B cell (primary cell): ENCODE measurements at regions not wholly inside any gene's neighbourhood (a gene's known extent, or its start where the extent isn't known, plus 50 kb on each side); places are given as distances from the start of the nearest gene placed in this dataset.

Source experiments
- ATAC-seq: fragments of 200-7000 bp; cut with Tn5 transposase; one replicate; pipeline ENCODE4 v1.10.0; 2021; ENCODE audit warnings: low read depth, mild to moderate bottlenecking, moderate number of reproducible peaks, moderate library complexity
- CTCF ChIA-PET: fragments of 350-600 bp; sonication (Branson Sonifier 250); formaldehyde crosslinking; loops from one replicate; lab custom pipeline; 2021; ENCODE audit warnings: antibody characterized with exemption, inconsistent platforms; lab: Charles Lee
- POLR2A ChIA-PET: fragments of 350-600 bp; sonication (Branson Sonifier 250); formaldehyde crosslinking; loops from one replicate; lab custom pipeline; 2021; ENCODE audit warnings: antibody characterized with exemption; lab: Charles Lee
- DNase-seq: peaks from one replicate; pipeline ENCODE4 v3.0.0; 2013
- H2AFZ ChIP-seq: 2 replicates; pipeline ENCODE4 v1.6.1; 2012; ENCODE audit warnings: mild to moderate bottlenecking, low read depth, low read length; ENCODE audit not compliant: insufficient read depth, poor library complexity, severe bottlenecking
- H3K27ac ChIP-seq, 2 donors: 1 replicate in 1 of 2; 2 replicates in 1 of 2; pipeline ENCODE4 v1.5.1; 2012 to 2013; ENCODE audit warnings: low read length in 2 of 2, mild to moderate bottlenecking in 2 of 2, moderate library complexity in 1 of 2
- H3K27me3 ChIP-seq, 4 experiments: fragments of 200-600 bp in 1 of 4; sonication (generic) in 1 of 4; replicated peaks in 1 of 4; 1 replicate in 2 of 4; 2 replicates in 2 of 4; pipeline versions ENCODE4 v1.6.1 to v1.7.0; 2013 to 2016; ENCODE audit warnings: low read length in 3 of 4, mild to moderate bottlenecking in 2 of 4, mixed read lengths in 1 of 4, moderate library complexity in 1 of 4; ENCODE audit not compliant: insufficient read depth in 4 of 4, control insufficient read depth in 3 of 4; ENCODE audit errors: control extremely low read depth in 1 of 4
- H3K36me3 ChIP-seq, 2 experiments: replicated peaks in 1 of 2; 1 replicate in 1 of 2; 2 replicates in 1 of 2; pipeline versions ENCODE4 v1.6.1 to v1.7.1; 2013; ENCODE audit warnings: low read length in 1 of 2; ENCODE audit not compliant: insufficient read depth in 2 of 2, control insufficient read depth in 1 of 2; ENCODE audit errors: control extremely low read depth in 1 of 2, extremely low read depth in 1 of 2
- H3K4me1 ChIP-seq, 2 donors: fragments of 200-600 bp in 1 of 2; sonication (generic) in 1 of 2; 1 replicate in 1 of 2; 2 replicates in 1 of 2; pipeline versions ENCODE4 v1.5.1 to v1.6.1; 2013 to 2017; ENCODE audit warnings: low read length in 2 of 2; ENCODE audit not compliant: control insufficient read depth in 2 of 2, insufficient read depth in 2 of 2
- H3K4me2 ChIP-seq: replicated peaks from 2 replicates; pipeline ENCODE3; 2012; ENCODE audit warnings: mild to moderate bottlenecking, low read depth, low read length; ENCODE audit not compliant: poor library complexity, severe bottlenecking
- H3K4me3 ChIP-seq, 5 experiments: fragments of 200-600 bp in 1 of 5; sonication (generic) in 1 of 5; 1 replicate in 3 of 5; 2 replicates in 2 of 5; pipeline versions ENCODE4 v1.5.1 to v1.7.0; 2011 to 2016; ENCODE audit warnings: low read length in 4 of 5, mild to moderate bottlenecking in 4 of 5, low read depth in 2 of 5, control low read depth in 1 of 5, moderate library complexity in 1 of 5; ENCODE audit not compliant: insufficient read depth in 1 of 5; ENCODE audit errors: control extremely low read depth in 1 of 5, extremely low read depth in 1 of 5
- H3K79me2 ChIP-seq: fragments of 200-600 bp; sonication (generic); one replicate; pipeline ENCODE4 v1.6.0; 2016; ENCODE audit warnings: low read length; ENCODE audit not compliant: control insufficient read depth, insufficient read depth
- H3K9ac ChIP-seq: fragments of 200-600 bp; sonication (generic); 2 replicates; pipeline ENCODE4 v1.6.1; 2017; ENCODE audit warnings: mild to moderate bottlenecking, low read length, moderate library complexity
- H3K9me3 ChIP-seq, 3 donors: one replicate each; pipeline versions ENCODE4 v1.6.1 to v1.7.1; 2013; ENCODE audit warnings: low read length in 2 of 3; ENCODE audit not compliant: control insufficient read depth in 2 of 3, insufficient read depth in 1 of 3; ENCODE audit errors: control extremely low read depth in 1 of 3
- H4K20me1 ChIP-seq: 2 replicates; pipeline ENCODE4 v1.6.0; 2012; ENCODE audit warnings: mild to moderate bottlenecking, low read length; ENCODE audit not compliant: insufficient read depth, control insufficient read depth, poor library complexity, severe bottlenecking
- H3K27ac Mint-ChIP-seq: one replicate; pipeline ENCODE4 v1.8.0; 2021; ENCODE audit warnings: mixed read lengths
- H3K27me3 Mint-ChIP-seq: one replicate; pipeline ENCODE4 v1.8.0; 2021; ENCODE audit warnings: mixed read lengths
- H3K4me1 Mint-ChIP-seq: one replicate; pipeline ENCODE4 v1.8.0; 2021; ENCODE audit warnings: mixed read lengths
- H3K4me3 Mint-ChIP-seq: one replicate; pipeline ENCODE4 v1.8.0; 2021; ENCODE audit warnings: mixed read lengths
- H3K9me3 Mint-ChIP-seq: one replicate; pipeline ENCODE4 v1.8.0; 2022; ENCODE audit warnings: mixed read lengths; ENCODE audit not compliant: insufficient read depth
- CTCF ChIP-seq: fragments of 200-600 bp; IDR thresholded peaks from one replicate; pipeline ENCODE4 v1.8.0; 2022; ENCODE audit warnings: antibody characterized with exemption, mild to moderate bottlenecking
- EZH2 ChIP-seq: IDR thresholded peaks from 2 replicates; pipeline ENCODE4 v1.6.1; 2012; ENCODE audit warnings: borderline replicate concordance, low read depth, mild to moderate bottlenecking, moderate library complexity, low read length; ENCODE audit not compliant: insufficient read depth, poor library complexity, severe bottlenecking
- WGBS: methylation state at CpG from one replicate; pipeline ENCODE4 v1.1.5; 2013; ENCODE audit warnings: missing lambda C conversion rate; ENCODE audit not compliant: insufficient coverage; 5-methylcytosine and 5-hydroxymethylcytosine counted together
- intact Hi-C: fragments of 100-400 bp; cut with micrococcal nuclease; formaldehyde crosslinking; loops from one replicate; pipeline ENCODE4 v1.10.0; 2022

GRCh38 chr16:73547552-73548403 lies 499.9 kb upstream of the ZFHX3 start:
- Histone ChIP-seq H3K9me3 (no peaks in the 10 kb centered on the region), H3K27me3 (peaks cover 0 to 20% (median 9%) of the 10 kb centered on the region in 4 experiments), H3K4me1 (no peaks in the 10 kb centered on the region), H3K27ac (no peak overlapping the region), H3K9ac (no peak overlapping the region), H4K20me1 (no peaks in the 10 kb centered on the region), H3K36me3 (no peaks in the 10 kb centered on the region), H3K4me2 (no peak overlapping the region), H3K4me3 (no peak overlapping the region), H3K79me2 (no peaks in the 10 kb centered on the region), H2AFZ (no peak overlapping the region)
- Mint-ChIP-seq H3K4me1 (no peaks in the 10 kb centered on the region), H3K27me3 (peaks cover 54% of the 10 kb centered on the region), H3K4me3 (no peak overlapping the region), H3K9me3 (no peaks in the 10 kb centered on the region), H3K27ac (no peak overlapping the region)
- DNase-seq (no peak), ATAC-seq (no peak)
- TF ChIP-seq CTCF = no peak
- no peak for TF ChIP-seq EZH2
- ChIA-PET POLR2A (no interaction called here), CTCF (no interaction called here)
- 55% methylated on average over 7 of the region's 9 CpGs for WGBS
- intact Hi-C loops = no loop called here

- H2AFZ ChIP-seq = no peak overlapping the region
- H3K36me3 ChIP-seq = no peaks in the 10 kb centered on the region
- 27% methylated on average over 9 of the region's 11 CpGs for WGBS
- POLR2A ChIA-PET = interaction anchor here (0.7 kb wide), 1 partner anchor 504 kb away, joined by 8 read pairs; no protein-coding TSS in a partner anchor
- H3K9me3 Mint-ChIP-seq = no peaks in the 10 kb centered on the region
- H3K27ac ChIP-seq = no peak overlapping the region
- H3K27me3 Mint-ChIP-seq = peaks cover 61% of the 10 kb centered on the region
- no peak overlapping the region for H3K4me3 ChIP-seq
- no peaks in the 10 kb centered on the region for H3K9me3 ChIP-seq
- no peaks in the 10 kb centered on the region for H4K20me1 ChIP-seq
- H3K79me2 ChIP-seq = no peaks in the 10 kb centered on the region
- no peak overlapping the region for H3K9ac ChIP-seq
- H3K27ac Mint-ChIP-seq = no peak overlapping the region
- no peak overlapping the region for H3K4me2 ChIP-seq
- no peaks in the 10 kb centered on the region for H3K4me1 Mint-ChIP-seq
- intact Hi-C loops = no loop called here
- TF ChIP-seq CTCF (no peak), EZH2 (no peak)
- DNase-seq (no peak), ATAC-seq (no peak)
- CTCF ChIA-PET = no interaction called here
- H3K4me3 Mint-ChIP-seq = no peak overlapping the region
- H3K27me3 ChIP-seq = peaks cover 0 to 20% (median 9%) of the 10 kb centered on the region in 4 experiments
- no peaks in the 10 kb centered on the region for H3K4me1 ChIP-seq
Observed at GRCh38 chr16:73546341-73546845, 498.5 kb upstream of the ZFHX3 start.
